ENCODE measurements at regions not wholly inside any gene's neighbourhood (a gene's known extent, or its start where the extent isn't known, plus 50 kb on each side); places are given as distances from the start of the nearest gene placed in this dataset.

DNA sequence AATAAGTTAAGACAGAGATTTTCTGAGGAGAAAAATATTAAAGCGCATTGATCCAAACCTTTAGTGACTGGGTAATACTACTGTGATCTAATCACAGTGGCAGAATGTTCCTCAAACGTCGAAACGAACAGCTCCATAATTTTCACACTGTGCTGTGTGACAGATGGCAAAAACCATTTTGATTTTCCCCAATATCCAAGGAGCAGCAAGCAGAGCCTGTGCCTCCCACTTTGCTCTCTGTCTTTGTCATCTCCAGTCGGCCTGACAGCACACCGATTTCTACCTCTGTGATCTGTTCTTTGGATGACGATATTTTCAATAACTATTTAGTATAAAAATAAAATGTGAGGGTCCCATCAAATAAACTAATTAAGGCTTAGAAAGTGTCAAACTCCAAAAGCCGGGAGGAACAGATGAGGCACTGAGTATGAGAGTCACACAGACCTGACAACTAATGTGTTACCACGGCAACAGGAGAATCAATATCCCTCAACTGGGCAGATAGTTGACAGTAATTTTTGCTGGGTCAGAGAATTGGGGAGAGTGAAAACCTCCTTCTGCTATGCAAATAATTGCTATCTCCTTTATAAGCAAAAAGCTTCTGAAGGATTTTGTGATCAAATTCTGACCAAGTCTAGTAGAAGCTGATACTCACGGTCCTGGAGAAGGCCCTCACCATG lies 489.1 kb upstream of the CFAP20DC start:
- no peak for TF ChIP-seq CTCF (IDR thresholded peaks at IDR 0.05)
- no peak for TF ChIP-seq POLR2A (IDR thresholded peaks at IDR 0.05; ENCODE audit: low read depth)
